Body of pancreas (tissue), 4 donors: ENCODE measurements at regions not wholly inside any gene's neighbourhood (a gene's known extent, or its start where the extent isn't known, plus 50 kb on each side); places are given as distances from the start of the nearest gene placed in this dataset.
"Not testable (repeated sequence)": the region's sequence is repeated elsewhere in the genome, so short reads cannot be mapped to it uniquely, and the experiment has no call there.

Experiments
- ATAC-seq: fragments of 150-250 bp; one replicate; pipeline ENCODE4 v1.9.1; 2016
- DNase-seq, 4 donors: peaks; one replicate each; pipeline ENCODE4 v3.0.0-alpha.2; 2019
- H3K27ac ChIP-seq, 4 donors: fragments of 200-600 bp; sonication (generic); 1 replicate in 3 of 4; 2 replicates in 1 of 4; pipeline versions ENCODE4 v1.5.1 to v1.6.1; 2016 to 2019; ENCODE audit warnings: mild to moderate bottlenecking in 1 of 4, mixed read lengths in 1 of 4, moderate library complexity in 1 of 4
- H3K27me3 ChIP-seq, 2 donors: fragments of 200-600 bp; sonication (generic); one replicate each; pipeline ENCODE4 v1.6.0; 2016; ENCODE audit warnings: mild to moderate bottlenecking in 1 of 2
- H3K36me3 ChIP-seq, 2 donors: fragments of 200-600 bp; sonication (generic); replicated peaks in 1 of 2; 2 replicates each; pipeline ENCODE4 v1.5.1; 2016; ENCODE audit warnings: low read depth in 2 of 2; ENCODE audit not compliant: insufficient read depth in 1 of 2
- H3K4me1 ChIP-seq: fragments of 200-600 bp; sonication (generic); one replicate; pipeline ENCODE4 v1.6.0; 2016
- H3K4me3 ChIP-seq, 2 donors: fragments of 200-600 bp; sonication (generic); 1 replicate in 1 of 2; 2 replicates in 1 of 2; pipeline ENCODE4 v1.5.1; 2016 to 2019
- H3K9me3 ChIP-seq, 3 donors: fragments of 200-600 bp; sonication (generic); 1 replicate in 2 of 3; 2 replicates in 1 of 3; pipeline ENCODE4 v1.5.1; 2016
- CTCF ChIP-seq, 7 experiments: fragments of 450-650 bp in 4 of 7; fragments of 200-600 bp in 3 of 7; sonication (generic) in 3 of 7; IDR thresholded peaks; one replicate each; pipeline ENCODE4 v1.5.1; 2016 to 2019; ENCODE audit warnings: antibody characterized with exemption in 7 of 7
- POLR2A ChIP-seq, 3 donors: fragments of 450-650 bp; IDR thresholded peaks; one replicate each; pipeline ENCODE4 v1.6.1; 2016; ENCODE audit warnings: antibody characterized with exemption in 3 of 3, mild to moderate bottlenecking in 2 of 3
- WGBS, 2 donors: methylation state at CpG; one replicate each; pipeline ENCODE4 v1.1.5; 2017; 5-methylcytosine and 5-hydroxymethylcytosine counted together
- intact Hi-C: fragments of 100-400 bp; cut with DNase I; formaldehyde crosslinking; loops from one replicate; pipeline ENCODE4 v1.15.1; 2023

DNA sequence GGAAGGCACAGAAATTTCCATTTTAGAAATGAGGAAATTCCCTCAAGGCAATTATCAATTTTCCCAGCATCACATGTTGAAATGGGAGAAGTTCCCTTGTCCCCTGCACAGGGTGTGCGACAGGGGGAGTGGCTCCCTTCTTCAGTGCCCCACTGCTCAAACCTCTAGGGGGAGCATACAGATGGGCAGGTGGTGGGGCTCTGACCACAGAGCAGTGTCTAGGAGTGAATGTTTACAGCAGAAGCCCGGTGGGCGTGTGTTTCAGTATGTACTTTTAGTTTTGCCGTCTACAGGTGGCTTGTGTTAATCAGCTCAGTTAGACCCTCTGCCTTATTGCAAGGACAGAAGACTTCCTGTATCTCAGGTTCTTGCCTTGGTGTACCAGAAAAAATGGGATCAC is 493.7 kb upstream of the PLXNA2 start:
- intact Hi-C loops, result no loop called here

GRCh38 chr1:208739636-208740035 is 495.5 kb upstream of the PLXNA2 start:
- H3K4me3 ChIP-seq, H3K4me1 ChIP-seq, H3K27ac ChIP-seq, H3K27me3 ChIP-seq, H3K9me3 ChIP-seq, ATAC-seq, H3K36me3 ChIP-seq, DNase-seq, intact Hi-C loops: not testable (repeated sequence)
- WGBS, 2 donors, result 93 to 98% methylated on average over 13 to 15 of the region's 20 CpGs

More for the DNA sequence above, 493.7 kb upstream of the PLXNA2 start:
- no peak for ATAC-seq
- Histone ChIP-seq H3K27me3 (no peaks in the 10 kb centered on the region), H3K9me3 (no peaks in the 10 kb centered on the region), H3K36me3 (no peaks in the 10 kb centered on the region), H3K4me3 (no peak overlapping the region), H3K27ac (no peak overlapping the region), H3K4me1 (no peaks in the 10 kb centered on the region)
- TF ChIP-seq POLR2A (IDR thresholded peaks at IDR 0.05), result no peak
- no peak for TF ChIP-seq CTCF (IDR thresholded peaks at IDR 0.05)
- WGBS, 2 donors, result 86 to 91% methylated on average over 4 of the region's 4 CpGs
- no peak for DNase-seq

DNA sequence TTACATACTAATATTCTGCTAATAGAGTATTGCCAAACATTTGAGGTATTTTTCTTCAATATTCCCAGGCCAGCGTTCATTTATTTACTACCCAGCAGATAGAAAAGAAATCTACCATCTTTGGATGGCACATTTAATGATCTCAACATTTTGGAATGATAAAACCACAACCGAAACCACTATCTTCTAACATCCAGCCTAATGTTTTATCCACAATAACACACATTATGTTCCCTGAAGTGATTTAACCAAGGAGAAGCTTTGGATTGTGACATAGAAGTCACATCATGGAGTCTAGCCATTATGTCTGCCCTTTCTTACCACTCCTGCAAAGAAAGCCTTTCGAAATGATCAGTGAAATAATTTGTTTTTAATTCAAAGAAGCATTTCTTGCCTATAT is 497.1 kb upstream of the PLXNA2 start:
- ATAC-seq (no peak), DNase-seq (no peak)
- H3K9me3 ChIP-seq, result no peaks in the 10 kb centered on the region
- WGBS, 2 donors, result 75 to 81% methylated on average over 3 of the region's 3 CpGs
- no peaks in the 10 kb centered on the region for H3K36me3 ChIP-seq
- TF ChIP-seq CTCF (IDR thresholded peaks at IDR 0.05) (no peak), POLR2A (IDR thresholded peaks at IDR 0.05) (no peak)
- H3K27me3 ChIP-seq, result no peaks in the 10 kb centered on the region
- no peak overlapping the region for H3K4me3 ChIP-seq
- intact Hi-C loops, result no loop called here
- no peak overlapping the region for H3K27ac ChIP-seq
- no peaks in the 10 kb centered on the region for H3K4me1 ChIP-seq

DNA sequence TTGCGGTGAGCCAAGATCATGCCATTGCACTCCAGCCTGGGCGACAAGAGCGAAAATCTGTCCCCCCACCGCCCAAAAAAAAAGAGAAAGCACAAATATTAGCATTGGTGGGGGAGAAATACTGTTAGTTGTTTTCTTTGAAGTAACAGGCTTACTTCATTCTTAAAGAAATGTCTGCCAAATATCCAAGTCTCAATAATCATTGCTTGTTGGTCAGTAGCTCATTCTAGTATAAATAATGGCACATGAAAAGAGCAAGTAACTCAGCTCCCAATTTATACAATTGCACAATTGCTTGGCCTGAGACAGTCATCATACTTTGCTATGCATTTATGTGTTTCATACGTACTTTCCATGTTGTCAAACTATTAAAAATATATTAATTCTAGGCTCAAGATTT is 499.2 kb upstream of the PLXNA2 start:
- intact Hi-C loops, result no loop called here
- Histone ChIP-seq H3K27me3 (no peaks in the 10 kb centered on the region), H3K4me1 (no peaks in the 10 kb centered on the region), H3K9me3 (no peaks in the 10 kb centered on the region), H3K36me3 (no peaks in the 10 kb centered on the region), H3K27ac (no peak overlapping the region), H3K4me3 (no peak overlapping the region)
- DNase-seq, result no peak
- ATAC-seq, result no peak
- TF ChIP-seq POLR2A (IDR thresholded peaks at IDR 0.05) (no peak), CTCF (IDR thresholded peaks at IDR 0.05) (no peak)
- WGBS, 2 donors, result 78 to 79% methylated on average over 5 of the region's 5 CpGs

DNA sequence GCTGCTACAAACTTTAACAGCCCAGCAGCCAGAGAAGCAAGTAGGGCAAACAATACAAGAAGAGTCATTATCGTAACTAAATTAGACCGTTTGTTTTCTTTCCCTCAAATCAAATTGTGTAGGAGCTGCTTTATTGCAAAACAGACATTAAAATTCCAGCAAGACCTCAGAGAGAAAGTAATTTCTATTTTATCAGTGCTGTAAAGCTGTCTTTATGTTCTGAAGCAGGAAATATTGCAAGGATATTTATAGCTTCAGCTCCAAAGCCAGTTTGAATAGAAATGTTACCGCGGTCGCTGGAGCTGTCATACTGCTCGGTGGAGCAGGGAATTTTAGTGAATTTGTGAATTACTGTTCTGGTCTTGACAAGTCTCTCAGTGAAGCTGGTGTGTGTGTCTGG is 503.8 kb upstream of the PLXNA2 start:
- Histone ChIP-seq H3K9me3 (no peaks in the 10 kb centered on the region), H3K36me3 (no peaks in the 10 kb centered on the region), H3K4me1 (no peaks in the 10 kb centered on the region), H3K27ac (no peak overlapping the region), H3K4me3 (no peak overlapping the region), H3K27me3 (no peaks in the 10 kb centered on the region)
- intact Hi-C loops, result no loop called here
- ATAC-seq (no peak), DNase-seq (no peak)
- no peak for TF ChIP-seq POLR2A (IDR thresholded peaks at IDR 0.05)
- TF ChIP-seq CTCF (IDR thresholded peaks at IDR 0.05), result no peak
- WGBS, 2 donors, result 31 to 51% methylated on average over 6 of the region's 6 CpGs
